HFF-Myc (cell line): ENCODE measurements at regions not wholly inside any gene's neighbourhood (a gene's known extent, or its start where the extent isn't known, plus 50 kb on each side); places are given as distances from the start of the nearest gene placed in this dataset.

ENCODE experiments used
- DNase-seq: peaks from one replicate; pipeline ENCODE4 v3.0.0-alpha.2; 2011; ENCODE audit warnings: low read depth; ENCODE audit errors: extremely low read depth
- H3K4me3 ChIP-seq: replicated peaks from 2 replicates; pipeline ENCODE4 v1.5.1; 2011; ENCODE audit warnings: low read depth, mild to moderate bottlenecking, control low read depth, low read length
- CTCF ChIP-seq: IDR thresholded peaks from 2 replicates; pipeline ENCODE4 v1.5.1; 2012; ENCODE audit warnings: mild to moderate bottlenecking, low read depth, low read length, control low read depth; ENCODE audit errors: missing control alignments

DNA sequence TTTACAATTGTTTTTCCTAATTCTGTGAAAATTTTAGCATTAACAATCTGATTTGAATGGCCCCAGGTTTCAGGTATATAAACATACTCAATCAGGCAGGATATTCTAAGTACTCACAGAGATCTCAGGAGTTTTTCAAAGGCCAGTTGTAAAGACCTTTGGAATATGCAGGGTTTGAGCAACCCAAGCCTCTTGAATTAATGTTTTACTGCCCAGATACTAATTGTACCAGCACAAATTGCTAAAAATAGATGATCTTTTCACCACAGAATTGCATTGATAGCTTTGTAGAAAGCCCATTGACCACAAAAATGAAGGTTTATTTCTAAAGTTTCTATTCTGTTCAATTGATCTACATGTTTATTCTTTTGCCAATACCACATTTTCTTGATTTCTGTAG lies 186.5 kb downstream of the OSTF1 start:
- no peak for DNase-seq
- H3K4me3 ChIP-seq, result no peak overlapping the region
- TF ChIP-seq CTCF, result no peak

DNA sequence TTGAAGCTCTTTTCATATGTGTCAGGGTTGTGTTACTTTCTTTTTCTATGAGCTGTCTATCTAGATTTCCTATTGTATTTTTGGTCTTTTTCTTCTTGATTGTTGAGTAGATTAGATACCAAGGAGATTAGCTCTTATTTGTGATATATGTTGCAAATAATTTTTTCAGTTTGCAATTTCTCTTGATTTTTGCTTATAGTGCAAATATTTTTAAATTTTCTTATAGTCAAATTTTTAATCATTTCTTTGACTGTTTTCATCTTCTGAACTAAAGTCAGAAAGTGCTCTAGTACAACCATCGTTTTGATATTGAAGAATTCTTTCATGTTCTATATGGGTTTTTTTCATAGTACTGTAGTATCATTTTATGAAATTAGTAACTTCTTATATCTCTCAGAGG lies 193.7 kb downstream of the OSTF1 start:
- no peak for DNase-seq
- H3K4me3 ChIP-seq, result no peak overlapping the region
- no peak for TF ChIP-seq CTCF

- TF ChIP-seq CTCF, result no peak
- H3K4me3 ChIP-seq, result no peak overlapping the region
- no peak for DNase-seq
Measured at GRCh38 chr9:75289332-75289731, 201.0 kb downstream of the OSTF1 start.

GRCh38 chr9:75299324-75299723 lies 211.0 kb downstream of the OSTF1 start:
- DNase-seq, result no peak
- H3K4me3 ChIP-seq, result no peak overlapping the region
- TF ChIP-seq CTCF, result no peak

DNA sequence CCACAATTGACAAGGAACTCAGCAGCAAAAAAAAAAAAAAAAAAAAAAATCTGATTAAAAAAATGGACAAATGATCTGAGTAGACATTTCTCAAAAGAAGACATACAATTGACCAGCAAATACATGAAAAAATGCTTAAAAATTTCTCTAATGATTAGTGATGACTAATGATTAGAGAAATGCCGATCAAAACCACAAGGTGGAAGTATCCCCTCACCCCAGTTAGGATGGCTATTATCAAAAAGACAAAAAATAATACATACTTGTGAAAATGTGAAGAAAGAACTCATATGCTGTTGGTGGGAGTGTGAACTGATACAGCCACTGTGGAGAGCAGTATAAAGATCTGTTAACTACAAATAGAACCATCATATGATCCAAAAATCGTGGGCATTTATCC lies 245.3 kb downstream of the OSTF1 start:
- no peak for DNase-seq
- TF ChIP-seq CTCF, result no peak

DNA sequence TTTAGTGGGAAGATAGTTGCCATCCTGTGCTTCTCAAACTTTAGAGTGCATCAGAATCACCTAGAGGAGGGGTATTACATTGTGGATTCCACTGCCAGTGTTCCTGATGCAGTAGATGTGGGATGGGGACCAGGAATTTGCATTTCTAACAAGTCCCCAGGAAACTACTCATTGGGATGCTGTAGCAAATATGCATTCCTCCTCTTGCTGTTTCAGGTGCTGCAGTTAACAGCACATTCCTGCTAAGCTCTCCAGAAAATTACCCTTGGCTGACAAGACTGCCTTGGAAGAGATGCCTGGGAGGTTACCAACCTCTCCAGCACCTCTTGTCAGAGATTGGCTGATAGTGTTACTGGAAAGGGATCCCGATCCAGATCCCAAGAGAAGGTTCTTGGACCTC lies 270.5 kb downstream of the OSTF1 start:
- H3K4me3 ChIP-seq, result no peak overlapping the region
- TF ChIP-seq CTCF, result no peak
- DNase-seq, result no peak

More for the DNA sequence above, 245.3 kb downstream of the OSTF1 start:
- no peak overlapping the region for H3K4me3 ChIP-seq

- TF ChIP-seq CTCF, result no peak
- H3K4me3 ChIP-seq, result no peak overlapping the region
- no peak for DNase-seq
Measured at GRCh38 chr9:75359638-75360037, 271.3 kb downstream of the OSTF1 start.
